ENCODE measurements at regions not wholly inside any gene's neighbourhood (a gene's known extent, or its start where the extent isn't known, plus 50 kb on each side); places are given as distances from the start of the nearest gene placed in this dataset.

GRCh38 chr6:166004471-166004870 lies 163.2 kb downstream of the TBXT start:
- no peaks in the 10 kb centered on the region for H3K79me2 ChIP-seq (replicated peaks; ENCODE audit: insufficient read depth, low read length)
- H3K27me3 ChIP-seq (ENCODE audit: insufficient read depth, low read depth, low read length), result peaks cover 3% of the 10 kb centered on the region
- no peak overlapping the region for H3K4me2 ChIP-seq (ENCODE audit: low read length)
- H3K9me3 ChIP-seq (ENCODE audit: low read length), result no peaks in the 10 kb centered on the region
- no peak overlapping the region for H3K27ac ChIP-seq (ENCODE audit: low read length)
- no peak overlapping the region for H2AFZ ChIP-seq (ENCODE audit: low read depth, low read length)
- no peak overlapping the region for H3K4me3 ChIP-seq (ENCODE audit: low read length)
- TF ChIP-seq TAF1 (IDR thresholded peaks at IDR 0.05; ENCODE audit: low read depth) (no peak), CTCF (IDR thresholded peaks at IDR 0.05; ENCODE audit: poor library complexity, severe bottlenecking) (no peak), EZH2 (IDR thresholded peaks at IDR 0.05; ENCODE audit: borderline replicate concordance, insufficient read depth, low read length, poor library complexity, severe bottlenecking) (no peak), RAD21 (conservative IDR thresholded peaks at IDR 0.05) (no peak), SMC3 (conservative IDR thresholded peaks at IDR 0.05; ENCODE audit: poor library complexity) (no peak), POLR2AphosphoS5 (IDR thresholded peaks at IDR 0.05) (no peak), MXI1 (conservative IDR thresholded peaks at IDR 0.05; ENCODE audit: poor library complexity, severe bottlenecking) (no peak), EP300 (conservative IDR thresholded peaks at IDR 0.05; ENCODE audit: poor library complexity, severe bottlenecking) (no peak), REST (IDR thresholded peaks at IDR 0.05; ENCODE audit: borderline replicate concordance) (no peak)
- H3K9ac ChIP-seq (ENCODE audit: low read length), result no peak overlapping the region
- peaks cover 14% of the 10 kb centered on the region for H3F3A ChIP-seq (ENCODE audit: insufficient read depth, low read length, poor library complexity, severe bottlenecking)
- H3K36me3 ChIP-seq (ENCODE audit: insufficient read depth, low read length), result no peaks in the 10 kb centered on the region
- no peaks in the 10 kb centered on the region for H4K20me1 ChIP-seq (ENCODE audit: insufficient read depth)
- H3K9me2 ChIP-seq (ENCODE audit: insufficient read depth, low read length), result no peaks in the 10 kb centered on the region

GRCh38 chr6:166003569-166003968 lies 164.1 kb downstream of the TBXT start:
- no peaks in the 10 kb centered on the region for H3K9me3 ChIP-seq (ENCODE audit: low read length)
- no peak overlapping the region for H3K4me3 ChIP-seq (ENCODE audit: low read length)
- H3K9me2 ChIP-seq (ENCODE audit: insufficient read depth, low read length), result no peaks in the 10 kb centered on the region
- TF ChIP-seq MXI1 (conservative IDR thresholded peaks at IDR 0.05; ENCODE audit: poor library complexity, severe bottlenecking) (no peak), SMC3 (conservative IDR thresholded peaks at IDR 0.05; ENCODE audit: poor library complexity) (no peak), POLR2AphosphoS5 (IDR thresholded peaks at IDR 0.05) (no peak), EP300 (conservative IDR thresholded peaks at IDR 0.05; ENCODE audit: poor library complexity, severe bottlenecking) (no peak), REST (IDR thresholded peaks at IDR 0.05; ENCODE audit: borderline replicate concordance) (no peak), EZH2 (IDR thresholded peaks at IDR 0.05; ENCODE audit: borderline replicate concordance, insufficient read depth, low read length, poor library complexity, severe bottlenecking) (no peak), TAF1 (IDR thresholded peaks at IDR 0.05; ENCODE audit: low read depth) (no peak), RAD21 (conservative IDR thresholded peaks at IDR 0.05) (no peak)
- H3K27ac ChIP-seq (ENCODE audit: low read length), result no peak overlapping the region
- H3K4me2 ChIP-seq (ENCODE audit: low read length), result no peak overlapping the region
- H3K36me3 ChIP-seq (ENCODE audit: insufficient read depth, low read length), result no peaks in the 10 kb centered on the region
- peaks cover 3% of the 10 kb centered on the region for H3K27me3 ChIP-seq (ENCODE audit: insufficient read depth, low read depth, low read length)
- H3F3A ChIP-seq (ENCODE audit: insufficient read depth, low read length, poor library complexity, severe bottlenecking), result peaks cover 14% of the 10 kb centered on the region
- H4K20me1 ChIP-seq (ENCODE audit: insufficient read depth), result no peaks in the 10 kb centered on the region
- no peak overlapping the region for H3K9ac ChIP-seq (ENCODE audit: low read length)
- no peaks in the 10 kb centered on the region for H3K79me2 ChIP-seq (replicated peaks; ENCODE audit: insufficient read depth, low read length)
- no peak overlapping the region for H2AFZ ChIP-seq (ENCODE audit: low read depth, low read length)

All from neural cell (in vitro differentiated cells).